Neutrophil (primary cell): ENCODE measurements at regions not wholly inside any gene's neighbourhood (a gene's known extent, or its start where the extent isn't known, plus 50 kb on each side); places are given as distances from the start of the nearest gene placed in this dataset.
"Not testable (repeated sequence)": the region's sequence is repeated elsewhere in the genome, so short reads cannot be mapped to it uniquely, and the experiment has no call there.

Experiments
- H3K27ac ChIP-seq: fragments of 200-600 bp; sonication (generic); 2 replicates; pipeline ENCODE4 v1.5.1; 2016; ENCODE audit warnings: mild to moderate bottlenecking, moderate library complexity
- H3K27me3 ChIP-seq: fragments of 200-600 bp; sonication (generic); 2 replicates; pipeline ENCODE4 v1.6.0; 2016; ENCODE audit warnings: mild to moderate bottlenecking
- H3K36me3 ChIP-seq: fragments of 200-600 bp; sonication (generic); 2 replicates; pipeline ENCODE4 v1.5.1; 2017
- H3K4me1 ChIP-seq, 2 experiments: fragments of 200-600 bp in 1 of 2; sonication (generic) in 1 of 2; 1 replicate in 1 of 2; 2 replicates in 1 of 2; pipeline versions ENCODE4 v1.5.1 to v1.6.1; 2013 to 2016; ENCODE audit warnings: low read depth in 1 of 2, low read length in 1 of 2, mild to moderate bottlenecking in 1 of 2, moderate library complexity in 1 of 2; ENCODE audit not compliant: control insufficient read depth in 1 of 2, insufficient read depth in 1 of 2
- H3K4me3 ChIP-seq, 2 experiments: fragments of 200-600 bp in 1 of 2; sonication (generic) in 1 of 2; 1 replicate in 1 of 2; 2 replicates in 1 of 2; pipeline ENCODE4 v1.5.1; 2013 to 2016; ENCODE audit warnings: low read depth in 1 of 2, low read length in 1 of 2, mild to moderate bottlenecking in 1 of 2, moderate library complexity in 1 of 2
- H3K9me3 ChIP-seq: fragments of 200-600 bp; sonication (generic); 2 replicates; pipeline ENCODE4 v1.5.1; 2016
- TF ChIP-seq, protein P1 (sequence below): fragments of 200-600 bp; sonication (generic); IDR thresholded peaks from 2 replicates; pipeline ENCODE4 v1.5.1; 2016; ENCODE audit warnings: antibody characterized with exemption

DNA sequence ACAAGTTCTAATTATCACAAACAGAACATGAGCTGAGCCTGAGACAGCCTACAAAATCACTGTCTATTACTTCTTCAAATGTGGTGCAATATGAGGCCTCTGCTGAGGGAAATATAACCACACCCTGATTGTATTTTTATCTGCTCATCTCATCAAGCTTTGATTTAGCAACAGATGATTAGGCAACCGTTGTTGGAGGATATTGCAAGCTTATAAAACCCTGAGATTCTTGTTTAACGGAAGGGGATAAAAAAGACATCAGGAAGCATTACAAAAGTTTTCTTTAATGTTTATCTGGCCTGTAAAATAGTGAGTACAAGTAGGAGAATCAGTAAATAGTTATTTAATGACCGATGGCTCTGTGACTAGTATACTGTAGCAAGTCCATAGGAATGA lies 108.5 kb downstream of the ZNF330 start:
- H3K9me3 ChIP-seq, result no peaks in the 10 kb centered on the region
- H3K36me3 ChIP-seq, result no peaks in the 10 kb centered on the region
- H3K4me3 ChIP-seq, result no peak overlapping the region
- TF ChIP-seq, protein P1, sequence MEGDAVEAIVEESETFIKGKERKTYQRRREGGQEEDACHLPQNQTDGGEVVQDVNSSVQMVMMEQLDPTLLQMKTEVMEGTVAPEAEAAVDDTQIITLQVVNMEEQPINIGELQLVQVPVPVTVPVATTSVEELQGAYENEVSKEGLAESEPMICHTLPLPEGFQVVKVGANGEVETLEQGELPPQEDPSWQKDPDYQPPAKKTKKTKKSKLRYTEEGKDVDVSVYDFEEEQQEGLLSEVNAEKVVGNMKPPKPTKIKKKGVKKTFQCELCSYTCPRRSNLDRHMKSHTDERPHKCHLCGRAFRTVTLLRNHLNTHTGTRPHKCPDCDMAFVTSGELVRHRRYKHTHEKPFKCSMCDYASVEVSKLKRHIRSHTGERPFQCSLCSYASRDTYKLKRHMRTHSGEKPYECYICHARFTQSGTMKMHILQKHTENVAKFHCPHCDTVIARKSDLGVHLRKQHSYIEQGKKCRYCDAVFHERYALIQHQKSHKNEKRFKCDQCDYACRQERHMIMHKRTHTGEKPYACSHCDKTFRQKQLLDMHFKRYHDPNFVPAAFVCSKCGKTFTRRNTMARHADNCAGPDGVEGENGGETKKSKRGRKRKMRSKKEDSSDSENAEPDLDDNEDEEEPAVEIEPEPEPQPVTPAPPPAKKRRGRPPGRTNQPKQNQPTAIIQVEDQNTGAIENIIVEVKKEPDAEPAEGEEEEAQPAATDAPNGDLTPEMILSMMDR, result no peak
- no peak overlapping the region for H3K27ac ChIP-seq
- peaks cover 92% of the 10 kb centered on the region for H3K27me3 ChIP-seq
- no peaks in the 10 kb centered on the region for H3K4me1 ChIP-seq

GRCh38 chr4:141330616-141331015 lies 109.9 kb downstream of the ZNF330 start:
- H3K36me3 ChIP-seq, result no peaks in the 10 kb centered on the region
- no peak overlapping the region for H3K4me3 ChIP-seq
- peaks cover 92% of the 10 kb centered on the region for H3K27me3 ChIP-seq

GRCh38 chr4:141331534-141332358 lies 111.1 kb downstream of the ZNF330 start:
- TF ChIP-seq, protein P1, result no peak
- Histone ChIP-seq H3K27ac (no peak overlapping the region), H3K4me1 (no peaks in the 10 kb centered on the region), H3K4me3 (no peak overlapping the region), H3K9me3 (no peaks in the 10 kb centered on the region), H3K36me3 (no peaks in the 10 kb centered on the region), H3K27me3 (peaks cover 95% of the 10 kb centered on the region)

More at GRCh38 chr4:141330616-141331015, 109.9 kb downstream of the ZNF330 start:
- no peak overlapping the region for H3K27ac ChIP-seq
- no peaks in the 10 kb centered on the region for H3K9me3 ChIP-seq
- TF ChIP-seq, protein P1, result no peak
- no peaks in the 10 kb centered on the region for H3K4me1 ChIP-seq

DNA sequence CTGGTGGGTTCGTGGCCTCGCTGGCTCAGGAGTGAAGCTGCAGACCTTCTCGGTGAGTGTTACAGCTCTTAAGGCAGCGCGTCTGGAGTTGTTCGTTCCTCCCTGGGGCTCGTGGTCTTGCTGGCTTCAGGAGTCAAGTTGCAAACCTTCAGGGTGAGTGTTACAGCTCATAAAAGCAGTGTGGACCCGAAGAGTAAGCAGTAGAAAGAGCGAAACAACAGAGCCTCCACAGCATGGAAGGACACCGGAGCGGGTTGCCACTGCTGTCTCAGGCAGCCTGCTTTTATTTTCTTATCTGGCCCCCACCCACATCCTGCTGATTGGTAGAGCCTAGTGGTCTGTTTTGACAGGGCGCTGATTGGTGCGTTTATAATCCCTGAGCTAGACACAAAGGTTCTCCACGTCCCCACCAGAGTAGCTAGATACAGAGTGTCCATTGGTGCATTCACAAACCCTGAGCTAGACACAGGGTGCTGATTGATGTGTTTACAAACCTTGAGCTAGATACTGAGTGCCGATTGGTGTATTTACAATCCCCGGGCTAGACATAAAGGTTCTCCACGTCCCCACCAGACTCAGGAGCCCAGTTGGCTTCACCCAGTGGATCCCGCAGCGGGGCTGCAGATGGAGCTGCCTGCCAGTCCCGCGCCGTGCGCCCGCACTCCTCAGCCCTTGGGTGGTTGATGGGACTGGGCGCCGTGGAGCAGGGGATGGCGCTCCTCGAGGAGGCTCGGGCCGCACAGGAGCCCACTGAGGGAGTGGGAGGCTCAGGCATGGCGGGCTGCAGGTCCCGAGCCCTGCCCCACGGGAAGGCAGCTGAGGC lies 111.9 kb downstream of the ZNF330 start:
- H3K36me3 ChIP-seq, H3K4me1 ChIP-seq, H3K9me3 ChIP-seq, H3K4me3 ChIP-seq, H3K27ac ChIP-seq: not testable (repeated sequence)
- peaks cover 90% of the 10 kb centered on the region for H3K27me3 ChIP-seq

GRCh38 chr4:141333456-141334230 lies 112.9 kb downstream of the ZNF330 start:
- not testable (repeated sequence) for H3K27ac ChIP-seq, H3K4me1 ChIP-seq, H3K36me3 ChIP-seq, H3K4me3 ChIP-seq, H3K9me3 ChIP-seq
- peaks cover 82% of the 10 kb centered on the region for H3K27me3 ChIP-seq

- H3K4me3 ChIP-seq, result no peak overlapping the region
- TF ChIP-seq, protein P1, result no peak
- H3K9me3 ChIP-seq, result no peaks in the 10 kb centered on the region
- no peaks in the 10 kb centered on the region for H3K36me3 ChIP-seq
- H3K4me1 ChIP-seq, result no peaks in the 10 kb centered on the region
- H3K27me3 ChIP-seq, result peaks cover 73% of the 10 kb centered on the region
- H3K27ac ChIP-seq, result no peak overlapping the region
Measured at GRCh38 chr4:141335166-141335565, 114.5 kb downstream of the ZNF330 start.
